ENCODE measurements at regions not wholly inside any gene's neighbourhood (a gene's known extent, or its start where the extent isn't known, plus 50 kb on each side); places are given as distances from the start of the nearest gene placed in this dataset.

DNA sequence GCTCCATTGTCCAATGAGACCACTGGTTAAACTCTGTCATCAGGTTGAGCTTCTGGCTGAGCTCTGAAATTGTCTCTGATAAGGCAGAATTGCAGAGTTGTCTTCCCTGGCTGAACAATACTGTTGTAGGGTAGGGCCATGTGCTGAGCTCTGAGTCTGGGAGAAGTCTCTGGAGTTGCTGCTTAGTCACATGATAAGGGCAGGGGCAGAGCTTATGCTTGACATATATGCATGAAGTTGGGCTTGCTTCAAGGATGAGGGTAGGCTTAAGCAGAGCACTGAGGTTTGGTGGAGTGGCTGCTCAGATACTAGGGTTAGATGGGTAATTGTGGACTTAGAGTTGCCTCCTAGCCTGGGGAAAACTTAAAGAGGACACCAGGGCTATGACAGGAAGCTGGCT is 946.3 kb upstream of the MIR17HG start (continued):
- TF ChIP-seq, protein P1, sequence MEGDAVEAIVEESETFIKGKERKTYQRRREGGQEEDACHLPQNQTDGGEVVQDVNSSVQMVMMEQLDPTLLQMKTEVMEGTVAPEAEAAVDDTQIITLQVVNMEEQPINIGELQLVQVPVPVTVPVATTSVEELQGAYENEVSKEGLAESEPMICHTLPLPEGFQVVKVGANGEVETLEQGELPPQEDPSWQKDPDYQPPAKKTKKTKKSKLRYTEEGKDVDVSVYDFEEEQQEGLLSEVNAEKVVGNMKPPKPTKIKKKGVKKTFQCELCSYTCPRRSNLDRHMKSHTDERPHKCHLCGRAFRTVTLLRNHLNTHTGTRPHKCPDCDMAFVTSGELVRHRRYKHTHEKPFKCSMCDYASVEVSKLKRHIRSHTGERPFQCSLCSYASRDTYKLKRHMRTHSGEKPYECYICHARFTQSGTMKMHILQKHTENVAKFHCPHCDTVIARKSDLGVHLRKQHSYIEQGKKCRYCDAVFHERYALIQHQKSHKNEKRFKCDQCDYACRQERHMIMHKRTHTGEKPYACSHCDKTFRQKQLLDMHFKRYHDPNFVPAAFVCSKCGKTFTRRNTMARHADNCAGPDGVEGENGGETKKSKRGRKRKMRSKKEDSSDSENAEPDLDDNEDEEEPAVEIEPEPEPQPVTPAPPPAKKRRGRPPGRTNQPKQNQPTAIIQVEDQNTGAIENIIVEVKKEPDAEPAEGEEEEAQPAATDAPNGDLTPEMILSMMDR (IDR thresholded peaks at IDR 0.05 in 2 of 3, conservative IDR thresholded peaks at IDR 0.05 in 1 of 3; ENCODE audit: borderline replicate concordance in 1 of 3, insufficient read depth in 1 of 3, low read depth in 2 of 3, low read length in 2 of 3) = no peak
- TF ChIP-seq RAD21 (IDR thresholded peaks at IDR 0.05; ENCODE audit: low read depth) (no peak), ELF1 (IDR thresholded peaks at IDR 0.05; ENCODE audit: borderline replicate concordance, low read depth) (no peak), SRF (IDR thresholded peaks at IDR 0.05; ENCODE audit: low read depth) (no peak), POLR2AphosphoS5 (IDR thresholded peaks at IDR 0.05; ENCODE audit: low read depth, low read length) (no peak)

DNA sequence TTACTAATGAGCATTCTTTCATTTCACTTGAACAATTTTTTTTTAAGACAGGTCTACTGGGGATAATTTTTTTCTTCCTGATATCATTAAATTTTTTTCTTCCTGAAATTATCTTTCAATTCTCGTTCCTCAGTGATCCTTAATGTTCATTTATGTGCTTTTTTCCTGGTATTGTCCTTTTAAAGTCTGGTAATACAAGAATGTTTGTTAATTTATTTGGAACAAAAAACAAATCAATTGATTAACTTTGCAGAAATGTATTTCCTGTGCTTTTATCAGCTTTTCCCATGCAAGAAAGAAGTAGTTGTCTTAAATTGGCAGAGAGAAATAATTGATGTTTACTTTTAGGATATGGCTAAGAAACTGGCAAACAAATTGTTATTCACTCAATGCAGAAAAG is 945.4 kb upstream of the MIR17HG start:
- Histone ChIP-seq H3K9me2 (ENCODE audit: insufficient read depth) (no peaks in the 10 kb centered on the region), H3K4me2 (ENCODE audit: low read length) (no peak overlapping the region), H2AFZ (ENCODE audit: low read depth, low read length, poor library complexity, severe bottlenecking) (no peak overlapping the region), H3K27ac (ENCODE audit: low read depth, low read length) (no peak overlapping the region), H4K20me1 (ENCODE audit: insufficient read depth) (no peaks in the 10 kb centered on the region), H3K79me2 (ENCODE audit: insufficient read depth, low read length) (no peaks in the 10 kb centered on the region), H3K9ac (ENCODE audit: low read length) (no peak overlapping the region), H3K4me3 (replicated peaks in 1 of 2; ENCODE audit: low read depth in 1 of 2, low read length in 2 of 2) (no peak overlapping the region), H3K4me1 (ENCODE audit: control insufficient read depth in 1 of 2, insufficient read depth in 2 of 2, low read length in 2 of 2) (no peaks in the 10 kb centered on the region), H3K27me3 (ENCODE audit: insufficient read depth, low read length) (no peaks in the 10 kb centered on the region), H3K9me3 (ENCODE audit: control insufficient read depth in 1 of 2, insufficient read depth in 1 of 2, low read depth in 1 of 2, low read length in 2 of 2) (no peaks in the 10 kb centered on the region; a peak in 1 of 4 replicates), H3K36me3 (ENCODE audit: control insufficient read depth in 1 of 2, insufficient read depth in 2 of 2, low read length in 2 of 2) (no peaks in the 10 kb centered on the region)
- intact Hi-C loops (cut with micrococcal nuclease) = no loop called here
- no peak for TF ChIP-seq ZFX (IDR thresholded peaks at IDR 0.05)
- RAD21 ChIA-PET (ENCODE audit: low non-redundant PET in 1 of 2, low total read pairs in 2 of 2, uncharacterized antibody in 2 of 2, unreplicated experiment in 2 of 2) = no interaction called here
- no TSS peak for BruUV-seq (replicated peaks)
- CTCF ChIA-PET = no interaction called here
- POLR2A ChIA-PET = no interaction called here
- ATAC-seq = no peak
- DNase-seq (ENCODE audit: low read depth, low spot score) = no peak

DNA sequence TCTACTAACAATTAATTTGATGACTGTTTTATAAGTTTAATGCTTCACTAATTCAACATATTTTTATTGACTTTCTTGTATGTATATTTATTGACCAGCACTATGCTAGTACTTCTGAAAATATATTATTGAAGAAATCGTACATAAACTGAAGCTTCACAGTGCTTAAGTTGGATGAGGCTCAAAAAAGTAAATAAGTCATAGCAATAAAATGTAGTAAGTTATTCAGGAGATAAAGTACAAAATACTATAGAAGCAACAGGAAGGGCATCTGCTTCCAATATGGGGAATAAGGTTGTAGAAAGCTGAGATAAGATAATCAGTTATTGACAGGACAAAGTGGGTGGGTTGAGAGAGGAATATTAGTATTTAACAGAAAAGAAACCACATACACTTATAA is 944.9 kb upstream of the MIR17HG start:
- POLR2A ChIA-PET = no interaction called here
- RAD21 ChIA-PET (ENCODE audit: low non-redundant PET in 1 of 2, low total read pairs in 2 of 2, uncharacterized antibody in 2 of 2, unreplicated experiment in 2 of 2) = no interaction called here
- DNase-seq (ENCODE audit: low read depth, low spot score) = no peak
- Histone ChIP-seq H2AFZ (ENCODE audit: low read depth, low read length, poor library complexity, severe bottlenecking) (no peak overlapping the region), H3K9me2 (ENCODE audit: insufficient read depth) (no peaks in the 10 kb centered on the region), H3K27ac (ENCODE audit: low read depth, low read length) (no peak overlapping the region), H3K9me3 (ENCODE audit: control insufficient read depth in 1 of 2, insufficient read depth in 1 of 2, low read depth in 1 of 2, low read length in 2 of 2) (no peaks in the 10 kb centered on the region; a peak in 1 of 4 replicates), H3K36me3 (ENCODE audit: control insufficient read depth in 1 of 2, insufficient read depth in 2 of 2, low read length in 2 of 2) (no peaks in the 10 kb centered on the region), H3K27me3 (ENCODE audit: insufficient read depth, low read length) (no peaks in the 10 kb centered on the region), H3K4me1 (ENCODE audit: control insufficient read depth in 1 of 2, insufficient read depth in 2 of 2, low read length in 2 of 2) (no peaks in the 10 kb centered on the region), H3K4me2 (ENCODE audit: low read length) (no peak overlapping the region), H3K9ac (ENCODE audit: low read length) (no peak overlapping the region), H3K79me2 (ENCODE audit: insufficient read depth, low read length) (no peaks in the 10 kb centered on the region), H4K20me1 (ENCODE audit: insufficient read depth) (no peaks in the 10 kb centered on the region), H3K4me3 (replicated peaks in 1 of 2; ENCODE audit: low read depth in 1 of 2, low read length in 2 of 2) (no peak overlapping the region)
- no TSS peak for BruUV-seq (replicated peaks)
- TF ChIP-seq CEBPB (IDR thresholded peaks at IDR 0.05; ENCODE audit: low read depth) (no peak), ELF1 (IDR thresholded peaks at IDR 0.05; ENCODE audit: borderline replicate concordance, low read depth) (no peak), POLR2A (IDR thresholded peaks at IDR 0.05; ENCODE audit: borderline replicate concordance, extremely low read depth, insufficient read depth, insufficient read length) (no peak)
- intact Hi-C loops (cut with micrococcal nuclease) = no loop called here
- ATAC-seq = no peak
- CTCF ChIA-PET = no interaction called here

Measured in HCT116 (cell line).